DOHH2 (cell line): ENCODE measurements at regions not wholly inside any gene's neighbourhood (a gene's known extent, or its start where the extent isn't known, plus 50 kb on each side); places are given as distances from the start of the nearest gene placed in this dataset.

Experiments
- H3F3A ChIP-seq: fragments of 200-600 bp; sonication (generic), shearing (Covaris generic); 2 replicates; pipeline ENCODE4 v1.6.0; 2016; ENCODE audit warnings: antibody characterized with exemption, mild to moderate bottlenecking; ENCODE audit not compliant: control insufficient read depth, insufficient read depth
- H3K27ac ChIP-seq: fragments of 200-600 bp; sonication (generic); 2 replicates; pipeline ENCODE4 v1.5.1; 2014; ENCODE audit warnings: low read depth, mild to moderate bottlenecking, low read length, moderate library complexity
- H3K27me3 ChIP-seq: fragments of 200-600 bp; sonication (generic); 2 replicates; pipeline ENCODE4 v1.6.1; 2014; ENCODE audit warnings: mild to moderate bottlenecking, low read length, mixed read lengths; ENCODE audit not compliant: control insufficient read depth
- H3K36me3 ChIP-seq: fragments of 200-600 bp; sonication (generic); 2 replicates; pipeline ENCODE4 v1.6.1; 2014; ENCODE audit warnings: mild to moderate bottlenecking, low read length, moderate library complexity, mixed read lengths; ENCODE audit not compliant: control insufficient read depth
- H3K4me1 ChIP-seq: fragments of 200-600 bp; sonication (generic); 2 replicates; pipeline ENCODE4 v1.6.1; 2014; ENCODE audit warnings: mild to moderate bottlenecking, low read length, mixed read lengths; ENCODE audit not compliant: control insufficient read depth
- H3K4me2 ChIP-seq: fragments of 200-600 bp; sonication (generic); 2 replicates; pipeline ENCODE4 v1.6.0; 2014; ENCODE audit warnings: mild to moderate bottlenecking, low read length, moderate library complexity
- H3K4me3 ChIP-seq: fragments of 200-600 bp; sonication (generic); 2 replicates; pipeline ENCODE4 v1.5.1; 2014; ENCODE audit warnings: mild to moderate bottlenecking, low read length, mixed read lengths
- H3K79me2 ChIP-seq: fragments of 200-600 bp; sonication (generic); 2 replicates; pipeline ENCODE4 v1.6.1; 2014; ENCODE audit warnings: mild to moderate bottlenecking, low read length, mixed read lengths; ENCODE audit not compliant: control insufficient read depth
- H3K9me2 ChIP-seq: fragments of 200-600 bp; sonication (generic); replicated peaks from 2 replicates; pipeline ENCODE4 v1.6.1; 2014; ENCODE audit warnings: mild to moderate bottlenecking, low read length, mixed read lengths; ENCODE audit not compliant: control insufficient read depth
- H3K9me3 ChIP-seq: fragments of 200-600 bp; sonication (generic); 2 replicates; pipeline ENCODE4 v1.6.1; 2014; ENCODE audit warnings: antibody characterized with exemption, low read length, mixed read lengths; ENCODE audit not compliant: control insufficient read depth, insufficient read depth
- H4K20me1 ChIP-seq: fragments of 200-600 bp; sonication (generic); 2 replicates; pipeline ENCODE4 v1.6.0; 2014; ENCODE audit warnings: low read depth, mild to moderate bottlenecking, antibody characterized with exemption, low read length, moderate library complexity; ENCODE audit not compliant: control insufficient read depth, insufficient read depth
- EZH2phosphoT487 ChIP-seq: fragments of 200-600 bp; sonication (generic); IDR thresholded peaks from 2 replicates; pipeline ENCODE4 v1.6.1; 2017; ENCODE audit warnings: borderline replicate concordance, mild to moderate bottlenecking, antibody characterized with exemption, low read length, moderate library complexity, mixed read lengths
- TF ChIP-seq, protein P1 (sequence below): fragments of 200-600 bp; sonication (generic); IDR thresholded peaks from one replicate; pipeline ENCODE4 v1.5.1; 2014; ENCODE audit warnings: antibody characterized with exemption, mild to moderate bottlenecking, low read depth, low read length; ENCODE audit not compliant: poor library complexity, severe bottlenecking

DNA sequence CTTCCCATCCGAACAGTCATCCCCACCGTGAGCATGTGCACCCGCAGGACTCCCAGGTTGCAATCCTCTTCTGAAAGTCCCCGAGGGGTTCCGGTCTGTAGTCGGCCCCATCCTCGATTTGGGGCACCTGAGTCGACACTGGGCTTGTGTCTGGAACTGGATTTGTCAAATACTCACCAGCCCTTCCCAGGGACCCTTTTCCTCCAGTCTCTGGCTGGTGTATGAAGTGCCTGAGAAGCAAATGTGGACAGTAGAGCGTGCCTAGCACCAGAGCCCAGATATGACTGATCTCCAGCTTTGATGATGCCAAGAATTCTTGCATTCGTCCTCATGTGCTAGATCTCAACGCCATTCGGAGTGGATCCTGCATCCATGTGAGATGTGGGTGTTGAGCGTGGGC is 132.5 kb upstream of the ADARB2 start:
- Histone ChIP-seq H3F3A (no peaks in the 10 kb centered on the region), H3K27me3 (peaks cover 10% of the 10 kb centered on the region), H3K36me3 (no peaks in the 10 kb centered on the region), H3K4me1 (no peaks in the 10 kb centered on the region), H3K9me2 (no peaks in the 10 kb centered on the region), H3K4me3 (no peak overlapping the region), H4K20me1 (no peaks in the 10 kb centered on the region), H3K4me2 (no peak overlapping the region), H3K9me3 (no peaks in the 10 kb centered on the region), H3K79me2 (no peaks in the 10 kb centered on the region), H3K27ac (no peak overlapping the region)
- TF ChIP-seq, protein P1, sequence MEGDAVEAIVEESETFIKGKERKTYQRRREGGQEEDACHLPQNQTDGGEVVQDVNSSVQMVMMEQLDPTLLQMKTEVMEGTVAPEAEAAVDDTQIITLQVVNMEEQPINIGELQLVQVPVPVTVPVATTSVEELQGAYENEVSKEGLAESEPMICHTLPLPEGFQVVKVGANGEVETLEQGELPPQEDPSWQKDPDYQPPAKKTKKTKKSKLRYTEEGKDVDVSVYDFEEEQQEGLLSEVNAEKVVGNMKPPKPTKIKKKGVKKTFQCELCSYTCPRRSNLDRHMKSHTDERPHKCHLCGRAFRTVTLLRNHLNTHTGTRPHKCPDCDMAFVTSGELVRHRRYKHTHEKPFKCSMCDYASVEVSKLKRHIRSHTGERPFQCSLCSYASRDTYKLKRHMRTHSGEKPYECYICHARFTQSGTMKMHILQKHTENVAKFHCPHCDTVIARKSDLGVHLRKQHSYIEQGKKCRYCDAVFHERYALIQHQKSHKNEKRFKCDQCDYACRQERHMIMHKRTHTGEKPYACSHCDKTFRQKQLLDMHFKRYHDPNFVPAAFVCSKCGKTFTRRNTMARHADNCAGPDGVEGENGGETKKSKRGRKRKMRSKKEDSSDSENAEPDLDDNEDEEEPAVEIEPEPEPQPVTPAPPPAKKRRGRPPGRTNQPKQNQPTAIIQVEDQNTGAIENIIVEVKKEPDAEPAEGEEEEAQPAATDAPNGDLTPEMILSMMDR, result no peak
- no peak for TF ChIP-seq EZH2phosphoT487

DNA sequence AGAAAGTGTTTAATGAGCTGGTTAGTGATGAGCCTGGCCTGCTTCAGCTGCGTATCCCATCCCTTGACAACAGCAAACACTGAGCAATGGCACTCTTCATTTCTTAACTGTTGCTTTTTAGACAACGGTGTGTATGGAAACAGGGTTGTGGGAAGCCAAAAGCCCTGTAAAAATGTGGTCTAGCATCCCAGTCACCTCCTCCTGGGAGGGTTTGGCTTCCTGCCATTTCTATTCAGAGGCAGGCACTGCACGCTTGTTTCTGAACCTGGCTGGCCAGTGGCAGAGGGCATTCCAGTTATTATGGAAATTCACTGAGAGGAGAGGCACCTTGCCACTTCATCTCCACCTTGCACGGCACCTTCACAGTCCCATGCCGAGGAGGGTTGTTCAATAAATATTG is 123.0 kb upstream of the ADARB2 start:
- H4K20me1 ChIP-seq, result no peaks in the 10 kb centered on the region
- no peak overlapping the region for H3K27ac ChIP-seq
- no peaks in the 10 kb centered on the region for H3F3A ChIP-seq
- no peaks in the 10 kb centered on the region for H3K9me2 ChIP-seq
- no peak for TF ChIP-seq EZH2phosphoT487
- TF ChIP-seq, protein P1, result no peak
- no peaks in the 10 kb centered on the region for H3K9me3 ChIP-seq
- no peaks in the 10 kb centered on the region; the same call in 1 of the 2 replicates for H3K27me3 ChIP-seq
- H3K4me1 ChIP-seq, result no peaks in the 10 kb centered on the region
- no peaks in the 10 kb centered on the region for H3K79me2 ChIP-seq
- H3K4me2 ChIP-seq, result no peak overlapping the region
- H3K4me3 ChIP-seq, result no peak overlapping the region
- H3K36me3 ChIP-seq, result no peaks in the 10 kb centered on the region

DNA sequence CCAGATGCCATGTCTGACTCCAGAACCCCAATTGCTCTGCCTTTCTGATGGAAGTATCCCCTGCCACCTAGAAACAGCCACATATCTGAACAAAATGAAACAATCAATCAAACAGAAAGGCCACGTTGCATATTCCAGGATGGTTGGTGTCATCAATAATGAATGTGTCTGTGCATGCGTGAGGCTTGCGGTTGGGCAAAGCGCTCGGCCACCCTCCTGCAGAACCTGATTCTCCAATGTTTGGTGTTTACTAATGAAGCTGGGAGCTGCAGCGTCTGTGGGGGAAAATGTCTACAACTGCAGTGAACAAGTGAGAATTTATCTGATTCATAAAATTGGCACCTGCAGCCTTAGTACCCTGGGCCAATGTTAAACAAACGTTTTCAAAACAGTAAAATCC is 121.2 kb upstream of the ADARB2 start:
- H3K27me3 ChIP-seq, result no peaks in the 10 kb centered on the region; the same call in 1 of the 2 replicates
- no peaks in the 10 kb centered on the region for H3K4me1 ChIP-seq
- no peak for TF ChIP-seq EZH2phosphoT487
- TF ChIP-seq, protein P1, result no peak
- no peaks in the 10 kb centered on the region for H3K9me3 ChIP-seq
- no peak overlapping the region for H3K4me2 ChIP-seq
- H3K4me3 ChIP-seq, result no peak overlapping the region
- no peaks in the 10 kb centered on the region for H3K9me2 ChIP-seq
- H3K79me2 ChIP-seq, result no peaks in the 10 kb centered on the region
- no peaks in the 10 kb centered on the region for H3K36me3 ChIP-seq
- H3F3A ChIP-seq, result no peaks in the 10 kb centered on the region
- H3K27ac ChIP-seq, result no peak overlapping the region
- no peaks in the 10 kb centered on the region for H4K20me1 ChIP-seq
